Upper lobe of left lung (tissue), 4 donors: ENCODE measurements at regions not wholly inside any gene's neighbourhood (a gene's known extent, or its start where the extent isn't known, plus 50 kb on each side); places are given as distances from the start of the nearest gene placed in this dataset.

Source experiments
- CTCF ChIP-seq, 6 experiments: fragments of 450-650 bp in 4 of 6; fragments of 200-600 bp in 2 of 6; sonication (generic) in 2 of 6; IDR thresholded peaks; one replicate each; pipeline ENCODE4 v1.5.1; 2016 to 2019; ENCODE audit warnings: antibody characterized with exemption in 6 of 6
- EP300 ChIP-seq, 4 donors: sonication (generic); formaldehyde crosslinking; IDR thresholded peaks; one replicate each; pipeline ENCODE4 v1.5.1; 2017; ENCODE audit warnings: antibody characterized with exemption in 4 of 4, control low read depth in 2 of 4
- POLR2A ChIP-seq, 4 donors: fragments of 450-650 bp; IDR thresholded peaks; one replicate each; pipeline ENCODE4 v1.5.1; 2016 to 2017; ENCODE audit warnings: antibody characterized with exemption in 4 of 4, mild to moderate bottlenecking in 2 of 4
- POLR2AphosphoS5 ChIP-seq, 2 donors: sonication (generic); formaldehyde crosslinking; IDR thresholded peaks; one replicate each; pipeline ENCODE4 v1.5.1; 2017; ENCODE audit warnings: antibody characterized with exemption in 2 of 2

GRCh38 chr9:38295764-38296163, 96.7 kb upstream of the ALDH1B1 start:
- TF ChIP-seq CTCF (IDR thresholded peaks at IDR 0.05) (no peak), POLR2A (IDR thresholded peaks at IDR 0.05) (no peak), POLR2AphosphoS5 (IDR thresholded peaks at IDR 0.05) (no peak), EP300 (IDR thresholded peaks at IDR 0.05) (no peak)
